ENCODE measurements at regions not wholly inside any gene's neighbourhood (a gene's known extent, or its start where the extent isn't known, plus 50 kb on each side); places are given as distances from the start of the nearest gene placed in this dataset.

DNA sequence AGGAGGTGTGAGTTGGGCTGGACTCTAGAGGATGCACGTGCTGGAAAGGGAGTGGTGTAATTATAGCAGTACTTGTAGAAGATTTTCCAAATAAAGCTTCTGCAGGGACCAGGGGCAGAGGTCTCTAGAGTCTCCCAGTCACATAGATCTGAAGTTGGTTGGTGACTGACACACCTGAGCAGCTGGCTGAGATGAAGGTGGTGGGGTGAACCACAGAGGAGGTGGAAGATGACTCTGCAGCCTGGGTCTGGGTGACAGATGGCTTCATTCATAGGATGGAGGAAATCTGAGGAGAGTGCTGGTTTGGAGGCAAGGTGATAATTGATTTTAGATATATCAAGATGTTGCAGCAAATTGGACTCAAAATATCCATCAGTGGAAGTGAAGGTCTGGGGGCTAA lies 178.9 kb upstream of the IVNS1ABP start:
- no peak for DNase-seq

DNA sequence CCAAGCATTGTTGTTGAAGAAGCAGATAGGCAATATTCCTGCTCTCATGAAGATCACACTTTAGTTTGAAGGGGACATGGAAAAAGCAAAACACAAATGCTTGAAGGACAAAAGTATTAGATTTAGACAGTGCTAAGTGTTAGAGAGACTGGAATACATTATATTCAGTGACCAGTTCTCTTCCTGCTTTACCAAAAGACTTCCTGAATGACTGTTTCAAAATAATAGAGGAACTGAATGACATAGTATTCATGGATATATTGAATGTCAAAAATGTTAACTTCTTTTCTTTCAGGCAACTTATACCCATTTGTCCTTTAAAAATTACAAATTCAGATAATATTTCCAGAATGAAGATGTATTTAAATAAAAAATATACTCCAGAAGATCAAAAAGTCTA lies 178.0 kb upstream of the IVNS1ABP start:
- no peak for DNase-seq

GRCh38 chr1:185492089-185492825 lies 175.2 kb upstream of the IVNS1ABP start:
- DNase-seq = no peak

GRCh38 chr1:185491604-185492003 lies 174.6 kb upstream of the IVNS1ABP start:
- no peak for DNase-seq

GRCh38 chr1:185490924-185491323 lies 173.9 kb upstream of the IVNS1ABP start:
- DNase-seq = no peak

DNA sequence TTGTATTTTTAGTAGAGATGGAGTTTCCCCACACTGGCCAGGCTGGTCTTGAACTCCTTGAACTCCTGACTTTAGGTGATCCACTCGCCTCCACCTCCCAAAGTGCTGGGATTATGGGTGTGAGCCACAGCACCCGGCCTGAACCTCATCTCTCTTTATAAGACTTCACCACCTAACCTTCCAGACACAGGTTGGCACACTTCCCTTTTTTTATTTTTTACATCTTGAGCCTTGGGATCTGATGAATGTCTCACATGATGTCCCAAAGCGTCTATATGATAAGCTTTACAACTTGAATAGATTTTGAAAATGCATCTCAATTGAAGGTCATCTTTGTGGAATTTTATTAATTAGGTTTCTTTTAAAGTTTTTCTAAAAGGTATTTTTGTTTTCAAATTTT lies 172.4 kb upstream of the IVNS1ABP start:
- no peak for DNase-seq

DNA sequence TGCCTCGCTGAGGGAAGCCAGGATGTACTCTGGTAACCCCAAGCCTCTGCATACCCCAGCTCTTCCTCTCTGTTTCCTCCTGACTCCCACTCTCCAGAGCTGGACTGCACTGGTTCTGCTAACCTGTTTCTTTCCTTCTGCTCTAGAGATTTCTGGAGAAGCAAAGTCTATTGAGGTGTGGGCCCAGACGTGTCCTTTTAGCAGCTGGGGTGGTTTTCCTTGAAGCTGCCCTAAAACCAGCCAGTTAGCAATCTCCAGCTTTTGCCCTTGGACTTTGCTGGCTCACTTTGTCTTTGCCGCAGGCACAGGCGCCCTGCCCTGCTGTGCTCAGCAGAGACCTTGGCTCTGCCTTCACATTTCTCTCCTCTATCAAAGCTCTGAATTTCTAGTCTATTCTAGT lies 171.8 kb upstream of the IVNS1ABP start:
- no peak for DNase-seq

DNA sequence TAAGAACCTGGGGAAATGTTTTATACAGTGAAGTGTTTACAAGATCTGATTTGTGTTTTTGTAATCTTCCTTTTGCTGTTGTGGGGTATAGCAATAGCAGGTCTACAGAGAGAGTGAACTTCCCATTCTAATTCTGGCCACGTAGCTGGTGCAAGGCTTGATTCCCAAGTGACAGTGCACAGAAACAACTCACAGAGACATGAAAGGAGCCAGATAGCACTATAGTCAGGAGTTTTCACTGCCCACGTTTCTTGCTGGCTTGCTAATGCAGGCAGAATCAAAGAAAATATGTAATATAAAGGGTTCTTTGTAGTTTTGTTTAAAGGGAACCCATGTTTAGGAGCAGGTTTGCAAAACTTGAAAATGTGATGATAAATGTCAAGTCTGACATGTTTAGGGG lies 170.9 kb upstream of the IVNS1ABP start:
- no peak for DNase-seq

GRCh38 chr1:185487026-185487425 lies 170.0 kb upstream of the IVNS1ABP start:
- DNase-seq = no peak

- DNase-seq = no peak
Observed at GRCh38 chr1:185486346-185486745, 169.3 kb upstream of the IVNS1ABP start.

DNA sequence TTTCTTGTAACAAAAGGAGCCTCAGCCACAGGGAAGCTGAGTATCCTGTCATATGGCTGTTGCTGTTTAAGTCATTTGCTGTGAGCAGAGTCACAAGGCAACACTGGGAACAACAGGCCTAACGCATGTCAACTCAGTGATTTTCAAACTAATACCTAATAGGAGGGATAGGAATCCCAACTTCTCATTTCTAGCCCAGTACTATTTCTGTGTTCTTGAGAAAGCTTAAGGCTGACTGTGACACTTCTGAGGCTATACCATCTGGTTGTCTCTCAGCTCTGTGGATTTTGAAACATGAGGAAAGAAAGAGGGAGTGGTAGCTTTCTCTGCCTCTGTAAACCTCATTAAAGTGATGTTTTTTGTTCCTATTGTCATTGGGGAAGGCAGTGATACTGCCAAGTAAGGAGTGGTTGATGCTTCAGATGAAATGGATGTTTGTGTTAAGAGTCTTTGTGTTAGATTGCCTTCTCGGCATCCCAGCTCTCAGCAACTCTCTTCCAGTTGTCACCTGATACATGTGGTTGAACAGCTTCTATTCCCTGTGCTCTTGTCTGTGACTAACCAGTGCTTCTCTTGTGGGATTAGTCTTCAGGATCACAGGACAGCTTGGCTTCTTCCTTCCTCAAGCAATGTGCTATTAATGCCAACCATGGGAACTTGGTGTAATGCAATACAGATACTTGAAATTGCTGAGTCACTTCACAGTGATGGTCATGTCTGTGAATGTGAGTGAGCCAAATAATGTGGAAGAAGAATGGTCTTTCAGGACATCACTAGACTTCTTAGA lies 166.8 kb upstream of the IVNS1ABP start:
- DNase-seq = peak; percentile 85

GRCh38 chr1:185483217-185483616 lies 166.2 kb upstream of the IVNS1ABP start:
- DNase-seq = no peak

DNA sequence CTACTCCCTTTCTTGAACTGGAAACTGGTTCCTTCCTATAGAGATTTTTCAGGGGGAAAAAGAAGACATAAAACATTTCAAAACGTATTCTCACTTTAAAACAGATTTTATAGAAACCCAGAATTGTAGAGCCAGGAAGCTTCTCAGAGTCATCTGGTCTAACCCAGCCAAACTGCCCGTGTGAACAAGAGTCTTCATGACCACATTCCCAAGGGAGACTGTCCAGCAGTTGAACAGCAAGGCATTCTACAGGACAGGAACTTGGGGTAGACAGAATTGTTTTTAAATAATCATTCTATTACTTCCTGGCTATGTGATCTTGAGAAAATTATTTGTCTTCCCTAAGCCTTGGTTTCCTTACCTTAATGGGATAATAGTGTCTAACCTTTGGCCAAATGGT lies 163.5 kb upstream of the IVNS1ABP start:
- no peak for DNase-seq

- peak; percentile 26 for DNase-seq
Observed at GRCh38 chr1:185479796-185480195, 162.8 kb upstream of the IVNS1ABP start.

- DNase-seq = no peak
Observed at GRCh38 chr1:185478877-185479276, 161.8 kb upstream of the IVNS1ABP start.

- peak; percentile 79 for DNase-seq
Observed at GRCh38 chr1:185477638-185478580, 160.9 kb upstream of the IVNS1ABP start.

DNA sequence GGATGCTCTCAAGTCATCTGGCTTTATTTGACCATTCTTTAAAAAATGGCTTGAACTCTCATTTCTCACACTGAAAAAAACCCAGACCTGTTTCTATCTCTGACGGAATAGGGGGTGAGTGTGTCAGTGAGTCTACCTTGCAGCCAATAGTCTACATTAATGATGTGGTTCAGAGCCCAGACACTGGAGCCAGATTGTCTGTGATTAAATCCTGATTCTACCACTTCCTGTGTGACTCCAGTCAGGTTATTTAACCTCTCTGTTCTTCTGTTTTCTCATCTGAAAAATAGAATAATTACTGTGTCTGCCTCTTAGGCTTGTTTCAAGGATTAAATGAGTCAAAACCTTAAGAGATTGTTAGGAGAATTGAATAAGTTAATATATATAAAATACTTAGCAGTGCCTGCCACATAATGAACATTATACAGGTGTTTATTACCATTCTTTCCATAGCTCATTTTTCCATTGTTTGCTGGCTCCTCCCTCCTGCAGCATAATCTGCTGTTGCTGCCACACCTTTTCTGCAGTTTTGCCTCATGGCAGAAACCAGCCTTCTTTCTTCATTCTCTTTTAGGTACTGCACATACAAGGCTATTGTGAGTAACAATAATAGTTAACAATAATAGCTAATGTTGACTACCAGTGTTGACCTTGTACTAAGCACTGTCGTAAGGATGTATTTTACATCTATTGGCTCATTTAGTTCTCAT lies 157.6 kb upstream of the IVNS1ABP start:
- no peak for DNase-seq

GRCh38 chr1:185473186-185473585 lies 156.1 kb upstream of the IVNS1ABP start:
- no peak for DNase-seq

DNA sequence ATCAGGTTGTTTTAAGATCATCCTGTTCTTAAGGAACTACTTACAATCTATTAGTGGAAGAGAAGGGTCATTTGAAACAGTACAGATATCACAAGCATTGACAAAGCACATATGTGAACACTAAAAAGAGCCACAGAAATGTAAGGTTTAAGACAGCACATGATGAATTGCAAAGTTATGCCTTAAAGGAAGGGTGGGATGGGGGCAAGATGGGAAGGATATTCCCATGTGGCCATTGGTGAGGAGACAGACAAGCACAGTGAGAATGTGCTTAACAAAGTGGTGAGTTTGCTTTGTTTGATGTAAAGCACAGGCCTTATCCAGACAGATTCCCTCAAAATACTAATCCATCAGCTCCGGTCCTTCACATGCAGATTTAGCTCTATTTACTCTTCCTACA lies 151.6 kb upstream of the IVNS1ABP start:
- DNase-seq = no peak

DNA sequence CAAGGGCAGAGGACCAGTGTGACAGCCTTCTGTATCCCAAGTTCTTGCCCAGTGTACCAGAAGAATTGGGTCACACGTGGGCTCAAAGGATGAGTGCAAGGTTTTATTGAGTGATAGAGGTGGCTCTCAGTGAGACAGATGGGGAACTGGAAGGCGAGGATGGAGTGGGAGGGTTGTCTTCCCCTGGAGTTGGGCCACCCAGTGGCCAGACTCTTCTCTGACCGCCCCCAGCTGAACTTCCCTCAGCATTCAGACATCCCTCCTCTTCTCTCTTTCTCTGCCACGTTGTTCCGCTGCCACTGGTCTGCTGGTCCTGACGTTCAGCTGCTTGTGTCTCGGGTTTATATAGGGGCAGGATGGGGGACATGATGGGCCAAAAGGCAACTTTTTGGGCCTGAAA lies 150.1 kb upstream of the IVNS1ABP start:
- DNase-seq = no peak

DNA sequence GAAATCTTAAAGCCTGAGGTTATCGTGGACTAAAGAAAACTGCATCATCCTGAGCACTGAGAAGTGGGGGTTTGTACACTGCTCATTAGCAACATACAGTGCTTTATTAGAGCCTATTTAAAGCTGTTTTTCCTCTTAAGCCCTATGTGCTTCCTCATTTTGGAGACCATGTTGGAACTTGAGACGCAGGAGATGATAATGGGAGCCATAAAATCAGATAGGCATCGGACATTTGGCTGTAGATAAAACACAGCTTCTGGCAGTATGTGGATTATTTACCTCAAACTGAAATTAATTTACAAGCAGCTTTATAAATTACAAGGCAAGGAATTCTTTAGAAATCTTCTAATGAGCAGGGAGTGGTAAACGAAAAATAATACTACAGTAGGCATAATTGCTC lies 147.7 kb upstream of the IVNS1ABP start:
- DNase-seq = no peak

- no peak for DNase-seq
Observed at GRCh38 chr1:185463433-185463832, 146.4 kb upstream of the IVNS1ABP start.

DNA sequence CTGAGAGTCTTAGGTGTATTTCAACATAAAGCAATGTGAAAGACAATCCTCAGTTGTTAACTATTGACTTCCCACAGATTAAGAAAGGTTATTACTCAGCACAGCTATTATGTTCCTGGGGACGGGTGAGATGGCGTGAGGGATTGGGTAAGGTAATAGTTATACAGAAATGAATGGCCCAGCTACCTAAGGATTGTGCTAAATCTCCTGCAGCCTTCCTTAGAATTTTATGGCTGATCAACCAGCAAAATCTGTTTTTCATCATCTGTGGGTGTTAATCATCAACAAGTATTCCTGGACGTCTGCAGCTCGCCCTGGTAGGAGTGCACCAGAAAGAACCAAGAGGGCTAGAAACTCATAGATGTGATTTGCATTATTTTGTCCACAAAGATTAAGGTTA lies 146.0 kb upstream of the IVNS1ABP start:
- no peak for DNase-seq
